ENCODE measurements at regions not wholly inside any gene's neighbourhood (a gene's known extent, or its start where the extent isn't known, plus 50 kb on each side); places are given as distances from the start of the nearest gene placed in this dataset.
"Not testable (repeated sequence)": the region's sequence is repeated elsewhere in the genome, so short reads cannot be mapped to it uniquely, and the experiment has no call there.

GRCh38 chr13:111501596-111502535, 181.4 kb downstream of the TEX29 start:
- DNase-seq (ENCODE audit: low spot score) = not testable (repeated sequence)

GRCh38 chr13:111502957-111503356, 182.5 kb downstream of the TEX29 start:
- no peak for DNase-seq (ENCODE audit: low spot score)

- DNase-seq (ENCODE audit: low spot score) = no peak
These were observed 182.9 kb downstream of the TEX29 start for GRCh38 chr13:111503376-111503775.

GRCh38 chr13:111503905-111504695, 183.7 kb downstream of the TEX29 start:
- DNase-seq (ENCODE audit: low spot score) = no peak

GRCh38 chr13:111505175-111505777, 184.8 kb downstream of the TEX29 start:
- DNase-seq (ENCODE audit: low spot score) = no peak

- DNase-seq (ENCODE audit: low spot score) = no peak
These were observed 185.7 kb downstream of the TEX29 start for GRCh38 chr13:111506125-111506524.

GRCh38 chr13:111506621-111507020, 186.2 kb downstream of the TEX29 start:
- DNase-seq (ENCODE audit: low spot score) = no peak

GRCh38 chr13:111508164-111508870, 187.9 kb downstream of the TEX29 start:
- DNase-seq (ENCODE audit: low spot score) = no peak

- no peak for DNase-seq (ENCODE audit: low spot score)
These were observed 188.6 kb downstream of the TEX29 start for GRCh38 chr13:111508902-111509509.

- DNase-seq (ENCODE audit: low spot score) = no peak
These were observed 190.2 kb downstream of the TEX29 start for GRCh38 chr13:111510502-111511218.

- DNase-seq (ENCODE audit: low spot score) = no peak
These were observed 190.8 kb downstream of the TEX29 start for GRCh38 chr13:111511219-111511732.

GRCh38 chr13:111511805-111512504, 191.5 kb downstream of the TEX29 start:
- no peak for DNase-seq (ENCODE audit: low spot score)

- no peak for DNase-seq (ENCODE audit: low spot score)
These were observed 192.3 kb downstream of the TEX29 start for GRCh38 chr13:111512707-111513106.

GRCh38 chr13:111513766-111514609, 193.5 kb downstream of the TEX29 start:
- DNase-seq (ENCODE audit: low spot score) = no peak

GRCh38 chr13:111514610-111515306, 194.3 kb downstream of the TEX29 start:
- no peak for DNase-seq (ENCODE audit: low spot score)

- DNase-seq (ENCODE audit: low spot score) = no peak
These were observed 194.8 kb downstream of the TEX29 start for GRCh38 chr13:111515307-111515617.

GRCh38 chr13:111515635-111516034, 195.2 kb downstream of the TEX29 start:
- no peak for DNase-seq (ENCODE audit: low spot score)
